GM13977 (cell line): ENCODE measurements at regions not wholly inside any gene's neighbourhood (a gene's known extent, or its start where the extent isn't known, plus 50 kb on each side); places are given as distances from the start of the nearest gene placed in this dataset.

Experiments
- DNase-seq: peaks from one replicate; pipeline ENCODE4 v3.0.0; 2012; ENCODE audit warnings: low spot score
- in situ Hi-C: fragments of 300-500 bp; cut with MboI; formaldehyde crosslinking; loops from one replicate; pipeline ENCODE4 v1.12.0; 2022; ENCODE audit warnings: low sequenced_read_pairs, low pct_unique_long_range_greater_than_20kb, mixed read lengths, inconsistent platforms; ENCODE audit not compliant: unreplicated experiment
- TF ChIP-seq, protein P1 (sequence below): IDR thresholded peaks from 2 replicates; pipeline ENCODE4 v1.5.1; 2012; ENCODE audit warnings: mild to moderate bottlenecking, control low read depth; ENCODE audit not compliant: insufficient read depth; ENCODE audit errors: extremely low read depth, missing control alignments

DNA sequence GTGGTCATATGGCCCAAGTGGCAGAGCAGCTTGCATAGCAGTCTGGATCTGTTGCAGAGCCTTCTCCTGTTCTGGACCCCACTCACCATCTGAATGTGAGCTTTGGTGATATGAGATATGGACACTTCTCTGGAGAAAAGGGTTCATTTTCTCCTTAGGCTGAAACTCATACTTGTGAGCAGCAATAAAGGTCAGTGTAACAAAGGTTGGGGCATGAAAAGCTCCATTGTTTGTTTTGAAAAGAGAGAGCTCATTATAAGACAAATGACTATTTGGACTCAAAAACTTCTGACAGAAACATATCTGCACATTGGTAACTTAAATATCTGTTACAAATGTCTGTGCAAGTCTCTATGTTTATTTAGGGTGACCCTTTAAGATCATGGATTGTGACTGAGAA is 517.3 kb downstream of the MFSD1 start:
- in situ Hi-C loops, result loop anchor here (25.0 kb wide), 1 partner anchor 493 kb away; no protein-coding TSS in a partner anchor
- DNase-seq, result no peak
- TF ChIP-seq, protein P1, sequence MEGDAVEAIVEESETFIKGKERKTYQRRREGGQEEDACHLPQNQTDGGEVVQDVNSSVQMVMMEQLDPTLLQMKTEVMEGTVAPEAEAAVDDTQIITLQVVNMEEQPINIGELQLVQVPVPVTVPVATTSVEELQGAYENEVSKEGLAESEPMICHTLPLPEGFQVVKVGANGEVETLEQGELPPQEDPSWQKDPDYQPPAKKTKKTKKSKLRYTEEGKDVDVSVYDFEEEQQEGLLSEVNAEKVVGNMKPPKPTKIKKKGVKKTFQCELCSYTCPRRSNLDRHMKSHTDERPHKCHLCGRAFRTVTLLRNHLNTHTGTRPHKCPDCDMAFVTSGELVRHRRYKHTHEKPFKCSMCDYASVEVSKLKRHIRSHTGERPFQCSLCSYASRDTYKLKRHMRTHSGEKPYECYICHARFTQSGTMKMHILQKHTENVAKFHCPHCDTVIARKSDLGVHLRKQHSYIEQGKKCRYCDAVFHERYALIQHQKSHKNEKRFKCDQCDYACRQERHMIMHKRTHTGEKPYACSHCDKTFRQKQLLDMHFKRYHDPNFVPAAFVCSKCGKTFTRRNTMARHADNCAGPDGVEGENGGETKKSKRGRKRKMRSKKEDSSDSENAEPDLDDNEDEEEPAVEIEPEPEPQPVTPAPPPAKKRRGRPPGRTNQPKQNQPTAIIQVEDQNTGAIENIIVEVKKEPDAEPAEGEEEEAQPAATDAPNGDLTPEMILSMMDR, result no peak

DNA sequence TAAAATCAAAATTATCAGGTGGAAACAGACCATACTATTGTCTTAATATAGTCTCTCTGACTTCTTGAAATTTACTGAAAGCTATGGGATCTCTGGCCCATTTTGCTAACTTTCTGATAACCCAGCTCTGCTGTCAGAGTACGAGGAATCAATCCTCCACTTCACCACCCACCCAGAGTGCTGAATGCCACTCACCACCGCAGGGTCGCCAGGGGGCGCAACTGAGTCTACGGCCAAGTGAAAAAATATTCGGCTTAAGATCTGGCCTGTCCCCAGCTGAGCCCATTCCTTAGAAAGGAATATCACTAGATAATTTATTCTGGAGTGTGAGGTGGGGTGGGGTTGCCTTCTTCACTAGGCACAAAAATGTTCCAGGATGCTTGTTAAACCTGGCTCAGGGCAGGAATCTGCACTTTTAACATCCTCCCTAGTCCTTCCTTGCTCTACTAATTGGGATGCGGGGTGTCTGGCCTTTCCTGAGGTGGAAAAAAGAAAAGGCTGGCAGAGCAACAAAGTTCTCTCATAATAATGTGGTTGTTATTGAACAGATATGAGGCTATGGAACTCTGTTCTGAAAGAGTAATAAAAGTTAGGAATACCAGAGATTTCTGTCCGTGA is 520.6 kb downstream of the MFSD1 start:
- in situ Hi-C loops, result loop anchor here (25.0 kb wide), 1 partner anchor 490 kb away; no protein-coding TSS in a partner anchor
- DNase-seq, result peak; percentile 47
- TF ChIP-seq, protein P1, result peak; percentile 94

DNA sequence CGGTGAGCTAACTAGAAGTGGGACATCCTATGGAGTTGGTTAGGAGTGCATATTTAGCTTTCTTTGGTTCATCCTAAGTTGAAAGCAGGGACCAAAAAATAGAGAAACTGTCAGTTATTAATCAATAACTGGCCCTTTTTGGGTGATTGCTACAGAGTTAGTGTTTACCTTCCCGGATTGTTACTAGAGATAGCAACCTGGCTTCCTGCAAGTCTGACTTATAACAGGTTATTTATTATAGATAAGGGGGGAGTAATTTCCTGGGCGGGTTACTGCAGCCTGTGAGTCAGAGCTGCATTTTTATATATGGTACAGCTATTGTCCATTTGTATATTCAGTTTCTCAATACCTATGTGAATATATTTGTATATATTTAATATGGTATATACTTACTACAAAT is 522.0 kb downstream of the MFSD1 start:
- in situ Hi-C loops, result loop anchor here (25.0 kb wide), 1 partner anchor 488 kb away; no protein-coding TSS in a partner anchor
- TF ChIP-seq, protein P1, result no peak
- no peak for DNase-seq

DNA sequence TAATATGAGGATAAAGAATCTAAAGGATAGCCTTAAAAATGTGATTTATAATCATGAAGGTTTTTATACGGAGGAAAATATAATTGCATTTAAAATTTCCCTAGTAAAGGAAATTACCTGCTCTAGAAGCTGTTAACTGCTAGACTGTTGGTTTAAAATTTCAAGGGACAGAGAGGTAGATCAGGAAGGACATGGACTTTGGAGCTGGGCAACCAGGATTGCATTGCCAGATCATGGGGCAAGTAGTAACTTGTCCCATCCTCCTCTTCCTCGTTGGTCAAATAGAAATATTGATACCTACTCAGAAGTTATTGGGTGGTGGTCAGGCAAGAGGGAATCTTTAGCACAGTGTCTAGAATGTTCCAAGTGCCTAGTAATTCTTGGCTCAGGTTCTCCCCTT is 525.1 kb downstream of the MFSD1 start:
- TF ChIP-seq, protein P1, result no peak
- no peak for DNase-seq
- in situ Hi-C loops, result no loop called here

DNA sequence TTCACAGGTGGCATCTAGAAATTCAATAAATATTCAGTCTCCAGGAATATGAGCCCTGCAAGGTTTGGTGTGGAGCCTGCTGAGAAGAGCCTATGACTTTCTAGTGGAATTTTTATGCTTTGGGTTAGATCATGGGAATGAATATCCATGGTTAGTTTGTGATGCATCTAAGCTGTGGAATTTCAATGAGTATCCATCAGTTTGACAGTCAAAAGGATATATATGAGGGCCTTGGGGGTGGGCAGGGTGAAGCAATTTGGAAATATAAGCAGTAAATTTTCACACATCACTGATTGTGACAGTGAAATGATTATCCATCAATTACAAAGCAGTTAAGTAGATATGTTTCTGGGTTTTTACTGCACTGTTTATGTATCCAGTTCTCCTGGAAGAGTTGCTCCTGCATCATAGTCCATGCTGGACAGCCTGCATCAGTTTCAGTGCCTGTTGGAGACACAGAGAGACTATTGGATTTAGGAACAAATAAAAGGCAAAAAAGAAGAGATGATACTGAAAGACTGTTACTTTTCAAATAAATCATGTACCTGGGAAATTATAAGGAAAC is 530.8 kb downstream of the MFSD1 start:
- TF ChIP-seq, protein P1, result no peak
- no peak for DNase-seq
- in situ Hi-C loops, result no loop called here

DNA sequence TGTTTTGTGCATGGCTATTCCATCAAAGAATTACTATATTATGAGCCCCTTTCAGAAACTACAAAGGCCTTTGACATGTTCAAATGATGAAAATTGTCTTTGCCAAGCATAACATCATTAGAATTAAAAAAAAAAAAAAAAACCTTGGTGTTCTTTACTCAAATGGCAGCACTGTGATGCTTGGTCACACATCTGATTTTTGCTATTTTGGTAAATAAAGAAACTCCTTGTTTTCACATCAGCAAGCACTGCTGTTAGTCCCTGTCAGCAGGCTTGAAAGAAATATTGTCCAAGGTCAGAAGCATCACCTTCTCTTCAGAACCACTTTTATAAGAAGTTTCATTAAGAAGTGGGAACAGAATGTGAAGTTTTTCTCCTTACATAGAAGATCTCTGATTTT is 537.3 kb downstream of the MFSD1 start:
- TF ChIP-seq, protein P1, result no peak
- in situ Hi-C loops, result no loop called here
- DNase-seq, result no peak
